ENCODE measurements at regions not wholly inside any gene's neighbourhood (a gene's known extent, or its start where the extent isn't known, plus 50 kb on each side); places are given as distances from the start of the nearest gene placed in this dataset.

DNA sequence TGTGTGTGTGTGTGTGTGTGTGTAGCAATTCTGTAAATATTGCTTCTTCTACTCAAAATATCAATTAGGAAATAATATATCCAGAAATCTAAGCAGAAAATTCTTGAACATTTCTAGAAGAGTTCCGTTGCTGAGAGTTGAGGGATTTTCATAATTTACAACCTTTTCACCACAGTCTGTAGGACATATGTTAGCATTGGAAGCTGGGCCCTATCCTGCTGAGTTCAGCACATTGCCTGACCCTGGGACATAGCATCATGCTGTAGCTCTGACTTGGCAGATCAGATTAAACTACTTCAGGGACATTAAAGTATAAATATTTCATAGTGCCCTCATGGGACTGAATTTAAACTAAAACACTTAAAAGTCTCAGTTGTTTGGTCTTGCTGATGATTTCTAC is 129.2 kb upstream of the KCNH7 start:
- POLR2A ChIA-PET = no interaction called here
- CTCF ChIA-PET = no interaction called here

GRCh38 chr2:162967147-162967546 is 128.6 kb upstream of the KCNH7 start:
- intact Hi-C loops (cut with micrococcal nuclease) = loop anchor here (10.0 kb wide), 1 partner anchor 72 kb away; no protein-coding TSS in a partner anchor
- H3K27ac Mint-ChIP-seq (ENCODE audit: low read depth, unreplicated experiment) = no peak overlapping the region
- H3K36me3 Mint-ChIP-seq (ENCODE audit: insufficient read depth, unreplicated experiment) = no peaks in the 10 kb centered on the region
- no peak overlapping the region for H3K4me3 Mint-ChIP-seq (ENCODE audit: unreplicated experiment)
- no peaks in the 10 kb centered on the region for H3K9me3 Mint-ChIP-seq (ENCODE audit: unreplicated experiment)
- no peaks in the 10 kb centered on the region for H3K4me1 Mint-ChIP-seq (ENCODE audit: insufficient read depth, unreplicated experiment)
- TF ChIP-seq CTCF (IDR thresholded peaks at IDR 0.05; ENCODE audit: unreplicated experiment) = no peak
- CTCF ChIA-PET = no interaction called here
- H3K27me3 Mint-ChIP-seq (ENCODE audit: insufficient read depth, unreplicated experiment) = peaks cover 14% of the 10 kb centered on the region
- BruUV-seq (replicated peaks) = no TSS peak
- POLR2A ChIA-PET = no interaction called here
- no peak for DNase-seq (ENCODE audit: unreplicated experiment)

More for the DNA sequence above, 129.2 kb upstream of the KCNH7 start:
- H3K27ac Mint-ChIP-seq (ENCODE audit: low read depth, unreplicated experiment) = no peak overlapping the region
- no peaks in the 10 kb centered on the region for H3K4me1 Mint-ChIP-seq (ENCODE audit: insufficient read depth, unreplicated experiment)
- BruUV-seq (replicated peaks) = no TSS peak
- no peaks in the 10 kb centered on the region for H3K9me3 Mint-ChIP-seq (ENCODE audit: unreplicated experiment)
- H3K27me3 Mint-ChIP-seq (ENCODE audit: insufficient read depth, unreplicated experiment) = peaks cover 17% of the 10 kb centered on the region
- no peak overlapping the region for H3K4me3 Mint-ChIP-seq (ENCODE audit: unreplicated experiment)
- TF ChIP-seq CTCF (IDR thresholded peaks at IDR 0.05; ENCODE audit: unreplicated experiment) = no peak
- intact Hi-C loops (cut with micrococcal nuclease) = loop anchor here (10.0 kb wide), 1 partner anchor 73 kb away; no protein-coding TSS in a partner anchor
- no peak for DNase-seq (ENCODE audit: unreplicated experiment)
- no peaks in the 10 kb centered on the region for H3K36me3 Mint-ChIP-seq (ENCODE audit: insufficient read depth, unreplicated experiment)

DNA sequence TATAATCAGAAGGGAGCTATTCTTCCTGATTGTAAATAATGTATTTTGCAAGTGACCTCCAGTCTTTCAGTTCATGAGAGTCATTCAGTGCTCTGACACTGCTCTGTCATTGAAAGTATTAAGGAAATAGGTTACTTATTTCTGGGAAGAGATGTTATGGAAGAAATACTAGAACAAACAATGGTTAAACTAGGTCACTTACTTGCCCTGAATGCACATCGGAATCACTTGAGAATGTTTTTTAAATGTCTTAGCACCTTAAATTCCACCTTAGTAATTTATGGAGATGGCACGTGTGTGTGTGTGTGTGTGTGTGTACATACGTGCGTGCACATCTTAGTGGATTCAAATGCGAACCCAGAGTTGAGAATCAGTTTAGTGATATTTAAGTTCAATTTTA is 126.6 kb upstream of the KCNH7 start:
- TF ChIP-seq CTCF (IDR thresholded peaks at IDR 0.05; ENCODE audit: unreplicated experiment) = no peak
- Mint-ChIP-seq H3K36me3 (ENCODE audit: insufficient read depth, unreplicated experiment) (no peaks in the 10 kb centered on the region), H3K27ac (ENCODE audit: low read depth, unreplicated experiment) (no peak overlapping the region), H3K27me3 (ENCODE audit: insufficient read depth, unreplicated experiment) (no peaks in the 10 kb centered on the region), H3K4me1 (ENCODE audit: insufficient read depth, unreplicated experiment) (no peaks in the 10 kb centered on the region), H3K9me3 (ENCODE audit: unreplicated experiment) (no peaks in the 10 kb centered on the region), H3K4me3 (ENCODE audit: unreplicated experiment) (no peak overlapping the region)
- intact Hi-C loops (cut with micrococcal nuclease) = loop anchor here (10.0 kb wide), 1 partner anchor 70 kb away; no protein-coding TSS in a partner anchor
- no TSS peak for BruUV-seq (replicated peaks)
- DNase-seq (ENCODE audit: unreplicated experiment) = no peak
- POLR2A ChIA-PET = no interaction called here
- CTCF ChIA-PET = interaction anchor here (1.3 kb wide), 1 partner anchor 74 kb away, joined by 3 read pairs; no protein-coding TSS in a partner anchor

GRCh38 chr2:162964513-162964912 is 125.9 kb upstream of the KCNH7 start:
- Mint-ChIP-seq H3K4me1 (ENCODE audit: insufficient read depth, unreplicated experiment) (no peaks in the 10 kb centered on the region), H3K9me3 (ENCODE audit: unreplicated experiment) (no peaks in the 10 kb centered on the region), H3K27me3 (ENCODE audit: insufficient read depth, unreplicated experiment) (peaks cover 3% of the 10 kb centered on the region), H3K4me3 (ENCODE audit: unreplicated experiment) (no peak overlapping the region), H3K27ac (ENCODE audit: low read depth, unreplicated experiment) (no peak overlapping the region), H3K36me3 (ENCODE audit: insufficient read depth, unreplicated experiment) (no peaks in the 10 kb centered on the region)
- POLR2A ChIA-PET = no interaction called here
- intact Hi-C loops (cut with micrococcal nuclease) = loop anchor here (10.0 kb wide), 1 partner anchor 70 kb away; no protein-coding TSS in a partner anchor
- no peak for DNase-seq (ENCODE audit: unreplicated experiment)
- CTCF ChIA-PET = interaction anchor here (1.3 kb wide), 1 partner anchor 73 kb away, joined by 3 read pairs; no protein-coding TSS in a partner anchor
- no TSS peak for BruUV-seq (replicated peaks)
- no peak for TF ChIP-seq CTCF (IDR thresholded peaks at IDR 0.05; ENCODE audit: unreplicated experiment)
